NCI-H2029 (cell line): ENCODE measurements at regions not wholly inside any gene's neighbourhood (a gene's known extent, or its start where the extent isn't known, plus 50 kb on each side); places are given as distances from the start of the nearest gene placed in this dataset.
"Not testable (repeated sequence)": the region's sequence is repeated elsewhere in the genome, so short reads cannot be mapped to it uniquely, and the experiment has no call there.

Source experiments
- DNase-seq: peaks from one replicate; lab custom pipeline; 2025; lab: John Stamatoyannopoulos, UW

DNA sequence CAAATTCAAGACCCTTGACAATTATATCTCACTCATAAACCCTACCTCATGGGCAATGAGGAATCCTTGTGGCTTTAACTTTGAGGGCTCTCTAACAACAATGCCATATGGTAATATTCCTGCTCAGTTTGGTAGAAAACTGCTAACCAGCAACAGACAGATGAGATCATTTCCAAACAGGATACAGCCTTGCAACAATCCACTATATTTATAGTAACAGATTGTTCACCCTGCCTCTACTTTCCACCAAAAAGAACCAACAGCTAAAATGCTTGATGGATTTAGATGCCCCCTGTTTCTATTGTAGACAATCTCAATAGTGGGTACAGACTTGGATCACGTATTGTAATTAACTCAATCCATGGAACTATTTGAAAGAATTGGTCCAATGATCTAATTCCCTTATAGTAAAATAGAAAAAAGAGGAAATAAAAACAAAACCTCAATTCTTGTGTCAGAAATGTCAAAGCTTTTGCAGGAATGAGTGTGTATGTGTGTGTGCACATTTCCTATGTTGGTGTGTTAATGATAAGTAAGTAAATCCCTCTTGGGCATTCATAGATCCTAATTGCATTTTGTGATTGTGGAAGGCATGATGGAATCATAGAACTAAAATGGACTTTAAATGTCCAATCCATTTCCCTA, 100.0 kb upstream of the EDEM3 start:
- DNase-seq: peak; percentile 48

- peak; percentile 72 for DNase-seq
Measured at GRCh38 chr1:184854036-184854435, 99.4 kb upstream of the EDEM3 start.

- no peak for DNase-seq
Measured at GRCh38 chr1:184851822-184852746, 97.4 kb upstream of the EDEM3 start.

- no peak for DNase-seq
Measured at GRCh38 chr1:184843732-184844495, 89.3 kb upstream of the EDEM3 start.

DNA sequence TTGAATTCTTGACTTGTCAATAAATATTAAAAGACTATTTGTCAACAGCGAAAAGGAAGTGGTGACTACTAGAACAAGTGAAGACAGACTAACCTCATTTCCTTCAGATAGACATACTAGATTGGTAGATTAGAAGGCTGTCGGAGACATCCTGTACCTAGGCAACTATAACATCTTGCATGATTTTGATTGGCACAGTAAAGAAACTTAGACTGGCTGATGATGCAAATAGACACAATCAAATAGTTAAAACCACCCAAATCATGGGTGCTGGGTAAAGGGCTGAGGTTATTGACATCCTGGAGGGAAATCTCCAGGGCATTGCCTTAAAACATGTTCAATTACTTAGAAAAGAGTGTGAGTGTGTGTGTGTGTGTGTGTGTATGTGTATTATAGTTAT, 85.9 kb upstream of the EDEM3 start:
- DNase-seq: no peak

GRCh38 chr1:184838504-184838951, 83.9 kb upstream of the EDEM3 start:
- DNase-seq: no peak

DNA sequence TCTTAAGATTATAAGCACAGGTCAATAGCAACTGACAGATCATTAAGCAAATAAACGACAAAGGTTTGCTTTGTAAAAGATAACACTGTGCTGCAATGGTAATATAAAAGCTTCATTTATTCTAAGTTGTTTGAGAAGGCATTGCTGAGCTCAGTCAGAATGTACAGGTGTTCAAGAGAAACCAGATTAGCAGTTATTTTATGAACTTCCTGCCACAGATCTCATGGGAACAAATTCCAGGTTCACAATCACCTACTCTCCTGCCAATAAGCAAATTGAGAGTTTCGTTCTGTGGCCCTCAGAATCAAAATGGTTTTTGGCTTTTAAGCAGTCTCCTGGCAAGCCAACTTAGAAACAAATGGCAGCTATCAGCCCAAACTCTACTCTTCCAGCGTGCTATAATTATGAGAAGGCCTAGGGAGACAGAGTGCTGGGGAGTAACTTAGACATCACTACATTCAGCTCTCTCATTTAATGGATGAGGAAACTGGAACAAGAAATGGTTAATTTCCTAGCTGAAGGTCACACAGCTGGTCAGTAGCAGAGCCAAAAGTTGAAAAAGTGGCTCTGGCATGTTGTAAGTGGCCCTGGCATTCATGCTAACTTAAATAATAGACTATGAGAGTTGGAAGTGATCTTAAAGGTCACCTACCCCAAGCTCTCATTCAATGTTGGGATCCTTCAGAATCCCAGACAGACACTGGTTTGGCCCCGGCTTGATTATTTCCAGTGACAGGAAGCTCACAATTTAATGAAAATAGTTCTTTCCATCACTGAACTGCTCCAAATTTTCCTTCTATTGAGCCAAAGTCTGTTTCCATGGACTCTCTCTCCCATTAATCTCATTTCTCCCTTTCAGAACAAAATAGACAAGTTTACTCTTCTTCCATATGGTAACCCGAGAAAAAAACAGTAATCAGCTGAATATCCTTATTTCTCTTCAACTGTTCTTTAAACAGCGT, 82.6 kb upstream of the EDEM3 start:
- DNase-seq: no peak

DNA sequence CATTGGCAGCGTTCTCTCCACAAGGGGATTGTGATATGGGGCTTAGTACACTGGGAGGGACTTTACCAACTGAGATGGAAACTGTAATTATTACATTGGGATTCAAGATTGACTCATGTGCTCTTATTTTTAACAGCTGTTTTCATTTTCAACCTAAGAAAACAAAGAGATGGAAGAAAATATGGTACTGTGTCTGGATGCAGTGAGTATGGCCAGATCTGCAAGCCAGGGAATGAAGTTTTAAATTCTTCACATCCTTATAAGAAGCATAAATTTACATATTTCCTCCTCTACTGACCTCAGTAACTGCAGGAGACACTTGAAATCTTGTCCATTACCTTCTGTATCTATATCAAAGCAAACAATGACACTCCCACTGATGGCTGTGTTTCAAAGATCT, 81.5 kb upstream of the EDEM3 start:
- no peak for DNase-seq

DNA sequence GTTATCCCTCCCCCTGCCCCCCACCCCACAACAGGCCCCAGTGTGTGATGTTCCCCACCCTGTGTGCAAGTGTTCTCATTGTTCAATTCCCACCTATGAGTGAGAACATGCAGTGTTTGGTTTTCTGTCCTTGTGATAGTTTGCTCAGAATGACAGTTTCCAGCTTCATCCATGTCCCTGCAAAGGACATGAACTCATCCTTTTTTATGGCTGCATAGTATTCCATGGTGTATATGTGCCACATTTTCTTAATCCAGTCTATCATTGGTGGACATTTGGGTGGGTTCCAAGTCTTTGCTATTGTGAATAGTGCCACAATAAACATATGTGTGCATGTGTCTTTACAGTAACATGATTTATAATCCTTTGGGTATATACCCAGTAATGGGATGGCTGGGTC, 79.3 kb upstream of the EDEM3 start:
- not testable (repeated sequence) for DNase-seq

DNA sequence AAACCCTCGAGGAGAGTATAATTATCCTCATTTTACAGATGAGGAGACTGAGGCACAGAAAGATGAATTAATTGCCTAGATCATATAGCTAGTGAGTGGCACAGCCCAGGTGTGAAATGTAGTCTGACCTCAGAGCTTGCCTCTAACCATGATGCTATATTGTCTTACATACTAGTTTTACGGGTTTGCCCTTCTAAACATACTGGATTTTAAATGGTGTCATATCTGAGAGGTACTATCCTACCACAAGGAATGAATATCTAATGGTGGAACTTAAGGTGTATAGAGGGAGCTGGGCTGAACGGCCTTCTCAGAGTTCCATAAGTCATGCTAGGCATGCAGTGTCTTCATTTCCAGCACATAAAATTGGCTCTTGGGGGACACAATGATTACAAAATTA, 77.9 kb upstream of the EDEM3 start:
- no peak for DNase-seq

- DNase-seq: not testable (repeated sequence)
Measured at GRCh38 chr1:184829496-184829895, 74.8 kb upstream of the EDEM3 start.

DNA sequence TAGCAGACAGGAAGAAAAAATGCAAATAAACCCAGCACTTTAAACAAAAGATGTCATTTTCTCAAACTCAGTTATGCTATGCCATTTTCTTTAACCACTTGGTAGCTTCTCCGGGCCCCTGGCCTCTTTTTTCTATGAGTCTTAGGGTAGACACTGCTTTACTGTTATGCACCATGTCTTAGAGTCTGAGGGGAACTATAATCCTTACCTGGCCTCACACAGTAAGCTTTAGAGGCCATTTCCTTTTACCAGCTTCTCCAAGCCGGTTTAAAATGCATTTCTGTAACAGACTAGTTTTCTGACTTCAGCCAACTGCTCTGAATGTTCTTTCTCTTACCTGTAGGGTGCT, 73.7 kb upstream of the EDEM3 start:
- no peak for DNase-seq

- no peak for DNase-seq
Measured at GRCh38 chr1:184827600-184828368, 73.1 kb upstream of the EDEM3 start.

DNA sequence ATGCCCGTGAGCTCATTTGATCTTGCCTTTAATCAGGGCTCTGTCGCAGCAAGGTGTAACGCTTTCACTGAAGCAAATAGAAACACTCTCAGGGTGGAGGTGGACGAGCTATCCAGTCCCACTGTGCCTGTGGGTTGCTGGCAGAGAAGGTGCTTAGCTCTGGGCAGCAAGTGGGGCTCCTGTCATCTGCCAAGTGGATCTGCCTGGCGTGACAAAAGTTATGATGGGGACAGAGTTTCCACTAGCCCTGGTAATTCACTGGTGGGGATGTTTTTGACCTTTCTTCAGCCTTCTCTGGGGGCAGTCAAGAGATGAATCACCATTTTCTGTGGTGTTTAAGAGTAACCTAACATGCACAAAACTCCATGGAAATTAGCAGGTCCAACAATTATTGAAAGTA, 71.3 kb upstream of the EDEM3 start:
- DNase-seq: no peak

- DNase-seq: no peak
Measured at GRCh38 chr1:184825571-184825970, 70.9 kb upstream of the EDEM3 start.

- DNase-seq: no peak
Measured at GRCh38 chr1:184824691-184825323, 70.1 kb upstream of the EDEM3 start.

- no peak for DNase-seq
Measured at GRCh38 chr1:184823080-184823479, 68.4 kb upstream of the EDEM3 start.

DNA sequence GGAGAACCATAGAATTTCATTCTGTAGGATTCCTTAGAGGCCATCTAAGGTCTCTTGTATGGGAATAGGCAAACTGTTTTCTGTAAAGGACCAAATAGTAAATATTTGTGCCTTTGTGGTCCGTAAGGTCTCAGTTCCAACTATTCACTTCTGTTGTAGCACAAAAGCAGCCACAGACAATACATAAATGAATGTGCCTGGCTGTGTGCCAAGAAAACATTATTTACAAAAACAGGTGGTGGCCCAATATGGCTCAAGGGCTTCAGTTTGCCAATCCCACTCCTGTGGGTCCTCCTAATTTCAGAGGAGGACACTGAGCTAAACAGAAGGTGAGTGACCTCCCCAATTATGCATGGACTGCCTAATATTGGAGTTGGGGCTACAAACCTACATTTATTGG, 67.6 kb upstream of the EDEM3 start:
- DNase-seq: peak; percentile 32

DNA sequence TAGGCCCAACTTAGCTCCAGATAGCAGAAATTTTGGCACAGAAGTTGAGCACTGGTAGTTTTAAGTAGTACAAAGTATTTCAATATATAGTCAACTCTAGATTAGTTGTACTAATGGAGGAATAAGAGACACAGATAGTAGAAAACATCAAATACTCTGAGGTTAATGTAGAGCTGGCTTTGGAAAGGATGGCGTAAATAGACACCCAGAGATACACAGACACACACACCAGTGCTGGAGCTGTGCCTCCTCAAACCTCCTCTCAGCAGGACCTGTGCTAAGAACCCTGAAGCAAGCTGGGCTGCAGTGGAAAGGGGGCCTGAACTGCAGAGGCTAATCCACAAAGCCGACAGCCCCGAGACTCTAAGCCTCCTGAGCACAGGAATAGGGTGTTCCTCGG, 67.0 kb upstream of the EDEM3 start:
- DNase-seq: no peak

DNA sequence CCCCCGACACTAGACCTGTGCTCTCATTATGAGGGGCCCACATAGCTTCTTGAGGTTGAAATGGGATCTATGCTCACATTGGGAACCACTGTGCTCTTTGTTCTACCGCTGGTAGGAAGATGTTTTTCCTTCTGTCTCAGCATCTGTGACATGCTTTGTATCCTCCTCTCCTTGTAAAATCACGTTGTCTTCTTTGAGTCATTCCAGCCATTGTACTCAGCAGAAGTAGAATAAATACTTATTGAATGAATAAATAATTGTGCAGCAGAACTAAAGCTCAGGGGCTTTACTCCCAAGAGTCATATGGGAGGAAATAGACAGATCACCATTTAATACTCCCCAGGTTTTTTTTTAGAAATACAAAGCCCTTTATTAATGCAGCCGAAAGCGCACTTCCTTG, 66.3 kb upstream of the EDEM3 start:
- no peak for DNase-seq
